Stimulated activated CD4-positive, alpha-beta T cell treated with anti-CD3 and anti-CD28 coated beads, Interleukin-15, amount 100 ng/mL, for 1 hour (primary cell): ENCODE measurements at regions not wholly inside any gene's neighbourhood (a gene's known extent, or its start where the extent isn't known, plus 50 kb on each side); places are given as distances from the start of the nearest gene placed in this dataset.

ENCODE experiments used
- DNase-seq, 2 donors: peaks; one replicate each; pipeline ENCODE4 v3.0.0-alpha.2; 2020; ENCODE audit warnings: low read depth in 1 of 2, low spot score in 1 of 2

DNA sequence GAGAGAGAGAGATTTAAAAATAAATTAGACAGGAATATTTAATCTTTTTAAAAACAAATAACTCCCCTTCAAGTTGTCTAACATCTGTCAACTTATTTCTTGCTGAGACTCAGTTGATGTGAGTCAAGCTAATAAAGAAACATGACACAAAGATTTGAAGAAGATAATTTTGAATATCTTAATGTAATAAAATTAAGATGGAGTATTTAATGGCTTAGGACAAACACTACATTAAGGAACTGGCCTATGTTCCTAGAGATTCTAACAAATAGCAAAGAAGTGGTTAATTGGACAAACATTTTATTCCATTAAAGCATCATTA, 134.0 kb downstream of the INSIG2 start:
- DNase-seq, result no peak

DNA sequence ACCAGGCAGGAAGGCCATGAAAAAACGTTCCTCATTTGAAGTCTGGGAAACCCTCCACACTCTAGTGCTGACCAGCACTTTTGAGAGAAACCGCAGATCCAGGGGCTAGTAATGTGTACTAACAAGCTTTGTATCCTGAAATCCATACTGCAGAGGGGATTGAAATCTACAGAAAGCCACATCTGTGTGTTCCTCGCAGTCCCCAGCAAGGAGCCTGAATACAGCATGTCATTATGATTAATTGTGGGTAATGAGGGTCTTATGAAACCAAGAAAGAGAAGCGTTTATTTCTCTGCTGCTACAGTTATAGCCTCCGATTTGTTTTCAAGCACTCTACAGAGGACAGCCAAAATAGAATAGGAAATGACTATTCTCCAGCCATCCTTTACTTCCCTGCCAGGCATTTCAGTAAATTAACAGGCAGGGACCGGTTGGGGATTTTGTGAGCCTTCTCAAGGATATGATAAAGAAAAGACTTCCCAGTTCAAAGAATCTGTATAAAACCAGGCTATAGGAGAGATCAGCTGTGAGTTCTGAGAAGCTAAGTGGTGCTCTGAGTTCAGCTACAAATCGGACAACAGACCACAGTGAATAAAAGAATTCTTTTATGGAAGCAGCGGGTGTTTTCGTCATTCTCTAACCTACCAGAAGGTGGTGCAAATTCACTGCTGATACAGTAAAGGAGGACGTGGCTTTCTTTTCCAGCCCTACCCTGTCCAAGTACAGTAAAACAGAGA, 133.4 kb downstream of the INSIG2 start:
- no peak for DNase-seq

DNA sequence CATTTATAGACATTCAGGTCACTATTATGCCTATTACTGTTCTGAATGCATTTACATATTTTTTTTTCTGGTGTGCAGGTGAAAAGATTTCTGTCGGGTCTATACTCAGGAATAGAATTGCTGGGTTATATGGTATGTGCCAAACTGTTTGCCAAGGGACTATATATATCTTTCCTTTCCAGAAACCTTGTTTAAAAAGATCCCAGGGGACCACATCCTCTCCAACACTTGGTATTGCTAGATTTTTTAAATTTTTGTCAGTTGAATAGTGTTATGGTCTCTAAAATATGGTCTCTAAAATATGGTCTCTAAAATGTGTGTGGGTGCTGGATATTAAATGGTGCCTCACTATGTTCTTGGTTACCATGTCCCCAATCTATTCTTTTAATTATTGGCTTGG, 131.3 kb downstream of the INSIG2 start:
- DNase-seq, result no peak

DNA sequence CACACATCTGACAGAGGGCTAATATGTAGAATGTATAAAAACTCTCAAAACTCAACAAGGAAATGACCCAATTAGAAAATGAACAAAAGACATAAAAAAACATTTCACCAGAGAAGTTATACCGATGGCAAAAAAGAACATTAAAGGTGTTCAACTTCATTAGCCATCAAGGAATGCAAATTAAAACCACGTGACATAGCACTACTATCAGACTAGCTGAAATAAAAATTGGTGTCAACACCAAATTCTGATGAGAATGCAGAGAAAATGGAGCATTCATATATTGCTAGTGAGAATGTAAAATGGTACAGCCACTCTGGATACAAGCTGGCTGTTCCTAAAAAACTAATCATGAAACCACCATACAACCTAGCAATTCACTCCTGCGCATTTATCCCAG, 128.0 kb downstream of the INSIG2 start:
- DNase-seq, result no peak

DNA sequence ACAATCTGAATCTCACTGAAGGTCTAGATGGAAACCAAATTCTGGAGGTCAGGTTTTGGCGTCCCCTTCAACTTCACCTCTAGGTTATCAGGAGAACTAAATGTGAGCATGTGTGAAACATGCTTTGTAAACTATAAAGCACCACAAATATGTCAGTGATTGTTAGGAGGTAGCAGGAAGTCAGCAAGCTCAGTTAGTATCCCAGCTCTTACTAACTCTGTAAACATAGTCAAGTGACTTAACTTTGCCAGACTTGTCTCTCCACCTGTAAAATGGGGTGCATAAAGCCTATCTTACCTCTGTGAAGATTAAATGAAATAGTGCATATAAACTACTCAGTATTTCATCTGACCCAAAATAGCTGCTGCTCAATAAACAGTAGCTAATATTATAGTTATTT, 121.5 kb downstream of the INSIG2 start:
- DNase-seq, result no peak

DNA sequence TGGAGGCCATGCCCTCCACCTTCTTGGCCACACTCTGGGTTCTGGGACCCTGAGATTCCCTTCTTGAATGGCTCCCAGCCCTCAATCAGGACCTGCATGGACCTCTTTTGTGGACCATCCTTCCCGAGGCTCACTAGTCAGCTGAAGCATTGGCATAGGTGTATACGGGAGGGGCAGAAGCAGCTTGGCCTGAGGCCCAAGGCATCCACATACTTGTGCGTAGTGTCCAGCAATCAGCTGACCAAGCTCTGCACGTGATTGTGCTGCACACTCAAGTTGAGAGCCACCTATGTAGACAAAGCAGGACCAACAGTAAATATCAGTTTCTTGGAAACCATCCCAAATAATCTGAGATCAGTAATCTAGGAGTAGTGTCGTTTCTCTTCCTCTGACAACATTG, 119.6 kb downstream of the INSIG2 start:
- DNase-seq, result no peak

DNA sequence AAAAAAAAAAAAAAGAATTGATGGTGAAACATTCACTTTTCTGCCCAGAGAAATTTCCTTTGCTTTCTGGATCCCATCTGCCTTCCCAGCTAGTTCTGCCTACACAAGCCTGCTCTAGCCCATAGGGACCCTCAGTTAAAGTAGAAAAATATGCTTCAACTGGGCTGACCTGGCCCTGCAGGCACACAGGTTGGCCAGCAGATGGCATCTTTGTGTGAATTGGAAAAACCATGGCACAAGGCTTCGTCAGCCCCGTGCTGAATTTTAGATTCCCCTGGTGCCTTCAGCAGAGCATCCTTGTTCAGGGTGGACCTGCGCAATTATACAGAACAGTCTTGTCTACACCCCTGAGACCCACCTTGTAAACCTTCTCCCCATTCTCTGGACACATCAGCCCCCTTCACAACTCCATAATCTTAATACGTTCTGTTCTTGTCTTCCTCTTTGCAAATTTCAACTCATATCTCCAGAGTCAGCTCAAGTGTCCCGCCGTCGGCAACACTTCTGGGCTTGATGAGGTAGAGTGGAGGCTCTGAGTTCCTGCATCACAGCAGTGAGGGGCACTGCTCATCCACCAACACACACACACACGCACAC, 114.5 kb downstream of the INSIG2 start:
- peak in 1 of 2 donors; percentile 30 for DNase-seq

DNA sequence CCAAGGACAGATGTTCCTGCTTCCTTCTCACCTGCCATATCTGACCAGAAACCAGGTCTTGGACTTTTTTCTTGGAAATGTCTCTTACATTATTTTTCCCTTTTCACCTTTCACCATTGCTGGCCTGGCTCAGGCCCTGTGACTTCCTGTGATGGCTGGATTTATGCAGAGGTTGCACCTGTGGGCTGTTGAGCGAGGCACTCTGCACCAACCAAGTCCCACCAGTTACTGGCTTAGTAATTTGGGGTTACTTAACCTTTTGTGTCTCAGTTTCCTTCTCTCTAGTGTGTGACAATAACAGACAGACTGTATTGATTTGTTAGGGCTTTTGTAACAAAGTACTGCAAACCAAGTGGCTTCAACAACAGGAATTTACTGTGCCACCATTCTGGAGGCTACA, 110.0 kb downstream of the INSIG2 start:
- no peak for DNase-seq

DNA sequence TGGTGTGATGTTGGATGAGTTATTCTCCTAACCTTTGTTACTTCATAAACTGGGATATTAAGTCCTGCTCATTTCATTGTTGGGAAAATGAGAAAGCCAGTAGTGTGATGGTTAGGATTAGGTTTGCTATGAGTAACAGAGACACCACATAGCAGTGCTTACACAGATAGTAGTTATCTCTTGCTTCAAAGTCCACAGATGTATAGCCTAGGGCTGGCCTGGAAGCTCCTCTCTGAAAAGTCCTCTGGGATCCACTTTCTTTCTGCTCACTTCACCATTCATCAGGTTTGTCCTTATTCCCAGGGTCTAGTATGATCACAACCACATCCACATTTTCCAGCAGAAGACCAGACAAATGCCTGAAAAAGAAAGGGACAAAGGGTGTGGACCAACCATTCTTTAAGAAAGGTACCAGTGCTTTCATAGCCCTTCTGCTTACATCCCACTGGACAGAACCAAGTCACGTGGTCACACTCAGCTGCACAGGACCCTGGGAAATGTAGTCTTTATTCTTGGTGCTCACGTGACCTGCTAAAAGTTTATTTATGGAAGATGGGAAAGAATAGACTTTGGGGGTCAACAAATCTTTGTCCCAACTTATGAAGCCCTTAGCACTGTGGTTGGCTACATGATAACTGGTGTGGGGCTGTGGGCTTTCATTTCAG, 108.9 kb downstream of the INSIG2 start:
- DNase-seq, result no peak

DNA sequence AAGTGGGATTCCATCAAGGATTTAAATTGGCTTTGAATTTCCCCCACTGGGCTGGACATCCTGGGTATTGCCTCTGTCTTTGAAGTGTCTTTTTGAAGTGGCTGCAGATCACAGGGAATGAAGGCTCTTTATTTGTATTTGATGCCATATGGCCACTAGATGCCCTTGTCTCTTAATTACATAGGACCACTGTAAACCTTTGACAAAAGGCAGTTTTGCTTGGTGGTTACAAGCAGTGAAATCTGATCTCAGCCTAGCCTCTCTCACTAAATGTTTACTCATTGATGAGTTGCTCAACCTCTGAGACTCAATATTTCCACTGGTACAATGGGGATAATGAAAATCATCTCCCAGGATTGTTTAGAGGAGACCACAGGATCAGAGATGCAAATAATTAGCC, 102.2 kb downstream of the INSIG2 start:
- no peak for DNase-seq

DNA sequence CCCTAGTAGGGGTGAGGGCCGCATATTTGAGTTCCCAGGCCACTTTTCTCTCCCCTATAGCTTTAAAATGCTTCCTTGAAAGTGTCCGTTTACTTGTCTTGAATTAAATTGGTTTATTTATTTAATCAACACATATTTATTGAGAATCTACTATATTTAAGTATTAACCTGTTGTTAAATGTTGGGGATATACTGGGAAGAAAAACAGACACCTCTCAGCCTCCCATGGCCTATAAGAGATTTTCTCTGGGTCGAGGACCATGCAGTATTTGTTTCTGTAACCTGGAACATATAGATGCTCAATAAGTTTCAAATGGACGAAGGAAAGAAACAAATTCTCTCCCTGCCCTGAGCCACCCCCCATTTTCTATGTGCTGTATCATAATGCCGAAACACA, 98.6 kb downstream of the INSIG2 start:
- DNase-seq, result no peak

DNA sequence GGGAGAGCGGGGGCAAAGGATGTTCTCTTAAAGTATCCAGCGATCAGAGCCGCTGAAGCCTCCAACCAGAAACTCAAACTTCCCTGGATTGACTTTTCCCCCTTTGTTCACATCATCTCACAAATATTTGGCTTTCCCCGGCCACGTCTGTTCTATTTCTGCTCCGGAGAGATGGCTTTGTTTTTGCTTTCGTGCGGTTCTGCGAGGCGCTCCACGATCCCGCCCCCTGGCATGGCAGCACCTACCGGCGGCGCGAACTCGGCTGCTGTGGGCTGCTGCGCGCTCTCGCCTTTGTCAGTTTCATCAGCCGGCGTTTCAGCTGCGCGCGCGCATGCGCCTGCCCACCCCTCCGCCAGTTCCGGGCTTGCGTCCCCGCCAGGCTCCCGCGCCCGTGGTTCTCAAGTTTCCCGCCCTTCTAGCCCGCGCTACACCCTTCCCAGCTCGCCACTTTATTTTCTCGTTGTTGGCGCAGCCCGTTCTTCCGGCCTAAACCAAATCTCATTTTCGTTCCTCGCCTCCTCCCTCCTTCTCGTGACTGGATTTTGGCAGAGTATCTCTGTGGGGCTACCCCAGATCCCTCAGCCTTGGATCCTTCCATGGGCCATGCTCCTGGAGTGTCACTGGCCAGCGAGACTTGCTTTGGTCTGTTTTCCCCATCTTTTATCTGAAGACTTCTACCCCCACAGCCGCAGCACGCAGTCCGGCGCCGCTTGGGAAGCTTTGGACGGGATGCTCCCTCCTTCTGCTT, 98.0 kb downstream of the INSIG2 start:
- DNase-seq, result peak; percentile 71 to 80

DNA sequence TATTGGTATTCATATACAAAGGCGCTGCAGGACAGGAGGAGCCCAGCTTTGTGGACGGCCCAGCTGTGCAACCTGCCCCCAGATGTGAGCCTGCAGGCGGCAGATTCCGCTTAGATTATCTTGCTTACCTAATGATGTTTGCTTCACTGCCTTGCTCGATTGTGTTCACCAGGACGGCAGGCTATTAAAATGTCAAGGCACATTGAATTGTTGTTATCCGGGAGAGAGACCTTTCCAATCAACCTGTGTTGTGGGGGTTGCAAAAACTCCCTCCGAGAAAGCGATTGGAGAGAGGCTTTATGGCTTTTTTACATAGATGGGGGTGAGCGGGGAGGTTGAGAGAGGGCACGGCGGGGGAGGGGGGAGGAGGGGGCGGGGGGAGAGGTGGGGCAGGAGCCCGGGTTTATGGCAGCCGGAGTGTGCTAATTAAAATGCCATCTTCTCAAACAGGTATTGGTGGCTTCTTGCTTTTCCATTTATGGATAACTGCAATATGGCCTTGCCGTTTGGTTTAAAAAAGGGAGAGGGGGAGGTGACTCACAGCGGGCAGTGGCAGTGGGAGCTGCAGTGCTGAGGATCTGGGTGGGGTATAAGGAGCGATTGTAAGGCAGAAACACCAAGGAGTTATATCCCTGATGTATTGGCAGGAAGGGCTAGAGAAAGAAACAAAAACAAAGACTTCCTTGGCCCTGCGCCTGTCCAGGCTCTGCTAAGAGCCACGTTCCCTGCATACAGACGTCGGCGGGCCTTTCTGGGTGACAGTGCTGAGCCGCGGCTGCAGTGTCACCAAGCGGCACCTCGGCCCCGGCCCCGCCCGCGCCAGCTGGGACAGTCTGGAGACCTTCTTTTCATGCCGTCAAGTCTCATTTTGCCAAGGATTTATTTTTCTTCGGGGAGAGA, 97.2 kb downstream of the INSIG2 start:
- peak in 1 of 2 donors; percentile 37 for DNase-seq

DNA sequence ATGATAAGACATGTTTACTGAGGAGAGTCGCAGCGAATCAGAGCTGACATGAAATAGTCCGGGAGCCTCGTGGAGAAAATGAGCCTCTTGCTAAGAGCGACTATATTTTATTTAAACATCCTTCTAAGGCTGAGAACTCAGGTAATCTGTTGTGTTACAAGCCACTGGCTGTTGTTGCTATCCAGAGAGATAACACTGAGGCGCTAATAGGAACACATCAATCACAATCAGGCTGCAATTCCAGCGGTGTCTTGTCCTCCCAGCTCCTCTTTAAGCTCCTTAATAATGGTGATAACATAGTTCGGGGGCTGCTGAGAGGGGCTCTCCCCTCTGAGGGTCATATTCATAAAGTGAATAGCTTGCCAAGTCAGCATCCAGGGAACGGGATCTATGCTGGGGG, 95.1 kb downstream of the INSIG2 start:
- DNase-seq, result no peak

DNA sequence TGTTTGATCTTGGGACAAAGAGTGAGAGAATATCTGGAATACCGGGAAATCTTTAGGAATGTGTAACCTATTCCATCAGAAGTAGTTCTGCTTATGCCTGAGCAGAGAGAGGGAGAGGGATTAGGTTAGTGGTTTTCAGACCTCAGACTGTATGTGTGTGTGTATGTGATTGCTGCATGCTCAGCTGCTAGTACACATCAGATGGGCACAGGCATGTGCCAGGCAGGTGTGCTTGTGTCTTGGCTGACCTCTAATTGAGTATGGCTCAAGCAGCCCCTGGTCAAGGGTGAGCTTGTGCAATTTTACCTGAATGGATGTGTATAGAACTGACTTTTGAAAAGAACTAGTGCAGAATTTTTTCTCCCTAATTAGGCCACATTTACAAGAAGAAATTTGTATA, 91.2 kb downstream of the INSIG2 start:
- no peak for DNase-seq

DNA sequence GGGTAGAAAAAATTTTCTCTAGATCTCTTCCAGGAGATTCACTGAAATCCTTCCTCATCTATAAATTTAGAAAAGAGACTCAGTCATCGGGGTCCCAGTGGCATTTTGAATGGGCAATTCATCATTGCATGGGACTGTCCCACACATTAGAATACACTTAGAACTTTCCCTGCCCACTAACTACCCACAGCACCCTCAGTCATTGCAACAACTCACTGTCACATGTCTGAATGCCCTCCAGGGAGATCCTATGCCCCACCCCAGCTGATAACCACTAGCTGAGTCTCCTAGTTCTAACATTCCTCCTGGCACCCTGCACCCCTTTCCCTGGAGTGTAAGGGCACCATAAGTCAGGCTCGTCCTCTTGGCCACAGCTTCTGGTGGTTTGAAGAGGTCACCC, 89.6 kb downstream of the INSIG2 start:
- no peak for DNase-seq

DNA sequence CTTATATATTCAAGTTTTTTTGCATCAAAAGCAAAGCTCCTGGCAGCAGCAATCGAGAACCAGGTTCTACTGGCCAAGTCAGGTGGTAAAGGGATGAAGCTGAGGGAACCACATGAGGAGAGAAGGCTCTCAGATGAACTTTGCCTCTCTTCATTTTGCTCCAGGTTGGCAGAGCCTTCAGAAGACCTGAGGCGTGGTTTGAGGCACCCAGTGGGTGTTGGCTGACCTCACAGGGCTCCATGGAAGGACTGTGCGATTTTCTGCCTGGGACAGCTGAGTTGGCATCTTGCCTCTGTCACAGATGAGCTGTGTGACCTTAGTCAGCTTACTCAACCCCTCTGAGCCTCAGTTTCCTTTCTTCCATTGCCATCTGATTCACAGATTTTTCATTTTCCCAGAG, 89.0 kb downstream of the INSIG2 start:
- DNase-seq, result no peak

DNA sequence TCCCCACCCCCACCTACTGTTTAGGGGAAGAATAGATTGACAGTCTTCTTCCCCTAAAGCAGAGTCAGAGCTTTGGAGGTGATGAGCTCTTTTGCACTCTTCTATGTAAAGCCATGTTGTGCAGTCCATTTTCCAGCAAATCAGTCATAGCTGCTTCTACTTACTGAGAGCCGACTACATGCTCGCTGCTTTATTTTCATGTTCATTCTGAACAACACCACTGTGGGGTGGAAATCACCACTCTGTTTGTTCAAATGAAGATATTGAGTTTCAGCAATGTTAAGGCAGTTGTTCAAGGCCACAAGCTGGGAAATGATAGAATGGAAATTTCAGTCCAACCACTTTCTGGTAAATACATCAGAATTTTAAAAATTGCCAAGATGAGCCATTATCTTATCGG, 88.3 kb downstream of the INSIG2 start:
- no peak for DNase-seq

DNA sequence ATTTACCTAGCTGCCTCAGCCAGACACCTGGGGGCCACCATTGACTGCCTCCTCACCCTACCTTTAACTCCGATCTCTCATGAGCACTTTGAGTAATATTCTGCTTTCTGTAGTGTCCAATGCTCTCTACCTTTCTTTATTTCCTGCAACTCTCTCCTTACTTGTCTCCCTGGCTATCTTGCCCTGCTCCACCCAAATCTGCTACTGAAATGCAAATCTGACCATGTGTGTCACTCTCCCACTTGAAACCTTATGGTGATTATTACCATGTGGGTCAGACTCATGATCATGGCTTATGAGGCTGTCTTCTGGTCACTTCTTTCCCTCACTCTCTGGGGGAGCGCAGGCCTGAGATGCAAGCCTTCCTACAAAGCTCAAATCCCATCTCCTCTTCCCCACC, 83.3 kb downstream of the INSIG2 start:
- no peak for DNase-seq

DNA sequence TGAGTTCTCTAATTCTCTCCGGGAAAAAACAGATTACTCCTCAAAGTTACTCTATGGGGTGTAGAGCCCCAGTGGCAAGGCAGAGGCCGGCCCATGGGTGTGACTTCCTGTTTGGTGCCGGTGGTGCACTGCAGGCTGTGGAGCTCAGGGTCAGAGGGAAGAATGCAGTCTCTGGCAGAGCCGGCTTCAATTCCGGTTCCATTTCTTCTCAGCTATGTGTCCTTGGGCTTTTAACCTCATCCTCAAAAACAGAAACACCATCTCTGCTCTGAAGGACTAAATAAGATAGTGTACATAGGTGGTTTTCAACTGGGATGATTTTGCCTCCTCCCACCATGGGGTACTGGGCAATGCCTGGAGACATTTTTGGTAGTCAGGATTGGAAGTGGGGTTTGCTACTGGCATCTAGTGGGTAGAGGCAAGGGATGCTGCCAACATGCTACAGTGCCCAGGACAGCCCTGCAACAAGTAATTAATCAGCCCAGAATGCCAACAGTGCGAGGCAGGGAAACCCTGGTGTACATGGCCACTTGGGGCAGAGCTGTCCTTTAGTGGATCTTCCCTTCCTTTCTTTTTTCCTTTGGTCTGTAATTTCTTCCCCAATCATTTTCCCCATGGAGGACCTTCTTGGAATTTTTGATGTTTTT, 81.2 kb downstream of the INSIG2 start:
- DNase-seq, result no peak

DNA sequence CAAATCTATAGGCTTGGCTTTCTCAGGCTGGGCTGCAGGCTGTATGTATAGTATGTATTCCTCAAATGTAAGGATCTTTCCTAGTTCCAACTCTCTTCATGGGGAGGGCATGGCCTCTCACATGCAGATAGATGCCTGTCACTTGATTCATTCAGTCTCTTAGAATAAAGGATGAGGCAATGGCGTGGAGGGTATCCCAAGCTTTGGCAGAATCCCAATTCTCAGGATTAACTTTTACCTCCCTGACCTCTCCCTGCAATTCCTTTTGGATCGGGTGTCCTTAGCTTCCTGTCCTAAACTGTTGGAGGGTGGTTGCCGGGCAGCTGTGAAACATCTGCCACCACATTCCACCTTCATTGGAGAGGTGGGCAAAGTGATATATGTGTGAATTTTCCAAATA, 80.3 kb downstream of the INSIG2 start:
- no peak for DNase-seq
